Upper lobe of right lung (tissue), 1 donor: ENCODE measurements at regions not wholly inside any gene's neighbourhood (a gene's known extent, or its start where the extent isn't known, plus 50 kb on each side); places are given as distances from the start of the nearest gene placed in this dataset.
"Not testable (repeated sequence)": the region's sequence is repeated elsewhere in the genome, so short reads cannot be mapped to it uniquely, and the experiment has no call there.

Source experiments
- ATAC-seq: fragments of 200-7000 bp; cut with Tn5 transposase; one replicate; pipeline ENCODE4 v1.9.1; 2020; ENCODE audit warnings: mild to moderate bottlenecking, moderate library complexity
- DNase-seq: peaks from one replicate; pipeline ENCODE4 v3.0.0-alpha.2; 2020
- H3K27ac ChIP-seq: fragments of 200-600 bp; one replicate; pipeline ENCODE4 v1.8.0; 2022
- H3K27me3 ChIP-seq: fragments of 200-600 bp; one replicate; pipeline ENCODE4 v1.8.0; 2022; ENCODE audit warnings: mild to moderate bottlenecking
- H3K36me3 ChIP-seq: fragments of 200-600 bp; one replicate; pipeline ENCODE4 v1.8.0; 2022
- H3K4me1 ChIP-seq: fragments of 200-600 bp; one replicate; pipeline ENCODE4 v1.8.0; 2022
- H3K4me3 ChIP-seq: fragments of 200-600 bp; one replicate; pipeline ENCODE4 v1.8.0; 2022; ENCODE audit warnings: mild to moderate bottlenecking
- H3K9me3 ChIP-seq: fragments of 200-600 bp; one replicate; pipeline ENCODE4 v1.8.0; 2022
- CTCF ChIP-seq: fragments of 200-600 bp; IDR thresholded peaks from one replicate; pipeline ENCODE4 v1.8.0; 2022; ENCODE audit warnings: antibody characterized with exemption
- intact Hi-C: fragments of 100-400 bp; cut with DNase I; formaldehyde crosslinking; loops from one replicate; pipeline ENCODE4 v1.11.0; 2022
- donor health status: DM: no; HTN: yes; CAD: no; lungs with severe emphysema.

GRCh38 chr2:226461981-226462380, 337.6 kb downstream of the IRS1 start:
- Histone ChIP-seq H3K27ac (no peak overlapping the region), H3K4me1 (no peaks in the 10 kb centered on the region), H3K27me3 (no peaks in the 10 kb centered on the region), H3K4me3 (no peak overlapping the region), H3K36me3 (no peaks in the 10 kb centered on the region), H3K9me3 (no peaks in the 10 kb centered on the region)
- no peak for TF ChIP-seq CTCF
- no peak for DNase-seq
- intact Hi-C loops = no loop called here
- ATAC-seq = no peak

- H3K4me1 ChIP-seq, ATAC-seq, H3K4me3 ChIP-seq, H3K9me3 ChIP-seq, intact Hi-C loops, DNase-seq, H3K27me3 ChIP-seq, H3K36me3 ChIP-seq, H3K27ac ChIP-seq: not testable (repeated sequence)
Observed at GRCh38 chr2:226456144-226456543, 343.5 kb downstream of the IRS1 start.

- Histone ChIP-seq H3K36me3 (no peaks in the 10 kb centered on the region), H3K9me3 (no peaks in the 10 kb centered on the region), H3K27me3 (no peaks in the 10 kb centered on the region), H3K4me1 (no peaks in the 10 kb centered on the region), H3K27ac (no peak overlapping the region), H3K4me3 (no peak overlapping the region)
- TF ChIP-seq CTCF = no peak
- no peak for ATAC-seq
- no peak for DNase-seq
- intact Hi-C loops = no loop called here
Observed at GRCh38 chr2:226452768-226453167, 346.9 kb downstream of the IRS1 start.

GRCh38 chr2:226451486-226451885, 348.1 kb downstream of the IRS1 start:
- no peaks in the 10 kb centered on the region for H3K4me1 ChIP-seq
- intact Hi-C loops = no loop called here
- H3K27ac ChIP-seq = no peak overlapping the region
- H3K27me3 ChIP-seq = no peaks in the 10 kb centered on the region
- DNase-seq = no peak
- H3K9me3 ChIP-seq = no peaks in the 10 kb centered on the region
- no peak overlapping the region for H3K4me3 ChIP-seq
- H3K36me3 ChIP-seq = no peaks in the 10 kb centered on the region
- no peak for ATAC-seq
- no peak for TF ChIP-seq CTCF

- Histone ChIP-seq H3K9me3 (no peaks in the 10 kb centered on the region), H3K27me3 (no peaks in the 10 kb centered on the region), H3K4me3 (no peak overlapping the region), H3K4me1 (no peaks in the 10 kb centered on the region), H3K27ac (no peak overlapping the region), H3K36me3 (no peaks in the 10 kb centered on the region)
- DNase-seq = no peak
- no peak for TF ChIP-seq CTCF
- intact Hi-C loops = no loop called here
- no peak for ATAC-seq
Observed at GRCh38 chr2:226450141-226450540, 349.5 kb downstream of the IRS1 start.

- DNase-seq (no peak), ATAC-seq (no peak)
- no peaks in the 10 kb centered on the region for H3K9me3 ChIP-seq
- no peak overlapping the region for H3K4me3 ChIP-seq
- H3K27ac ChIP-seq = no peak overlapping the region
- TF ChIP-seq CTCF = no peak
- H3K27me3 ChIP-seq = no peaks in the 10 kb centered on the region
- no peaks in the 10 kb centered on the region for H3K36me3 ChIP-seq
- H3K4me1 ChIP-seq = no peaks in the 10 kb centered on the region
- intact Hi-C loops = no loop called here
Observed at GRCh38 chr2:226447338-226448300, 352.0 kb downstream of the IRS1 start.
